ENCODE measurements at regions not wholly inside any gene's neighbourhood (a gene's known extent, or its start where the extent isn't known, plus 50 kb on each side); places are given as distances from the start of the nearest gene placed in this dataset.
A peak's percentile ranks its signal among the peaks of the same experiment; 100 is the strongest.
"Not testable (repeated sequence)": the region's sequence is repeated elsewhere in the genome, so short reads cannot be mapped to it uniquely, and the experiment has no call there.

DNA sequence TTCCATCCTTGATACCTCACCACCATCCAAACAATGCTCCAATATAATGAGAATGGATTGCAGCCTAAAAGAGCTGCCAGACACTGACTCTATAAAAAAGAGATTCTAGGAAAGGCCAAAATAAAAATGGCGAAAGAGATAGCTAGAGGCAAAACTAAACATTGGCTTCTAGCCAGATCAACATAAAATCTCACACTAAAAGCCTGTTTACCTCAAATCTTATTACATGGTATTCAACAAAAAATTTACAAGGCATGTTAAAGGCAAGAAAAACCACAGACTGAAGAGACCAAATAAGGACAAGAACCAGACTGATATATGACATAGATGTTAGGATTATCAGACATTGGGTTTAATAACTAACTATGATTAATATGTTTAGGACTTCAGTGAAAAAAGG, 1127.0 kb downstream of the DNAJB9 start:
- TF ChIP-seq ISL1 (CRISPR knock-in tag; IDR thresholded peaks at IDR 0.05) (peak; percentile 42), TCF4 (CRISPR knock-in tag; IDR thresholded peaks at IDR 0.05; ENCODE audit: borderline replicate concordance) (peak; percentile 37; the same call in 1 of the 2 replicates), ZNF8 (CRISPR knock-in tag; IDR thresholded peaks at IDR 0.05) (peak; percentile 49; the same call in 1 of the 2 replicates), PPARA (CRISPR knock-in tag; IDR thresholded peaks at IDR 0.05; ENCODE audit: borderline replicate concordance) (no peak), ZNF565 (CRISPR knock-in tag; conservative IDR thresholded peaks at IDR 0.05; ENCODE audit: low read depth) (no peak)

GRCh38 chr7:109699661-109700060, 1130.0 kb downstream of the DNAJB9 start:
- ATAC-seq: no peak
- TF ChIP-seq ISL1 (CRISPR knock-in tag; IDR thresholded peaks at IDR 0.05) (no peak), GLIS3 (CRISPR knock-in tag; IDR thresholded peaks at IDR 0.05) (no peak), TOX (CRISPR knock-in tag; IDR thresholded peaks at IDR 0.05; ENCODE audit: borderline replicate concordance) (no peak), RARB (CRISPR knock-in tag; IDR thresholded peaks at IDR 0.05) (no peak), ZNF565 (CRISPR knock-in tag; conservative IDR thresholded peaks at IDR 0.05; ENCODE audit: low read depth) (no peak), ESRRG (CRISPR knock-in tag; IDR thresholded peaks at IDR 0.05) (no peak), OSR1 (CRISPR knock-in tag; IDR thresholded peaks at IDR 0.05) (no peak), ZNF8 (CRISPR knock-in tag; IDR thresholded peaks at IDR 0.05) (no peak), CREB5 (CRISPR knock-in tag; IDR thresholded peaks at IDR 0.05; ENCODE audit: low read depth) (no peak)
- TF ChIP-seq, protein P1, sequence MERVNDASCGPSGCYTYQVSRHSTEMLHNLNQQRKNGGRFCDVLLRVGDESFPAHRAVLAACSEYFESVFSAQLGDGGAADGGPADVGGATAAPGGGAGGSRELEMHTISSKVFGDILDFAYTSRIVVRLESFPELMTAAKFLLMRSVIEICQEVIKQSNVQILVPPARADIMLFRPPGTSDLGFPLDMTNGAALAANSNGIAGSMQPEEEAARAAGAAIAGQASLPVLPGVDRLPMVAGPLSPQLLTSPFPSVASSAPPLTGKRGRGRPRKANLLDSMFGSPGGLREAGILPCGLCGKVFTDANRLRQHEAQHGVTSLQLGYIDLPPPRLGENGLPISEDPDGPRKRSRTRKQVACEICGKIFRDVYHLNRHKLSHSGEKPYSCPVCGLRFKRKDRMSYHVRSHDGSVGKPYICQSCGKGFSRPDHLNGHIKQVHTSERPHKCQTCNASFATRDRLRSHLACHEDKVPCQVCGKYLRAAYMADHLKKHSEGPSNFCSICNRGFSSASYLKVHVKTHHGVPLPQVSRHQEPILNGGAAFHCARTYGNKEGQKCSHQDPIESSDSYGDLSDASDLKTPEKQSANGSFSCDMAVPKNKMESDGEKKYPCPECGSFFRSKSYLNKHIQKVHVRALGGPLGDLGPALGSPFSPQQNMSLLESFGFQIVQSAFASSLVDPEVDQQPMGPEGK (CRISPR knock-in tag; IDR thresholded peaks at IDR 0.05; ENCODE audit: borderline replicate concordance): no peak

More for the DNA sequence above, 1127.0 kb downstream of the DNAJB9 start:
- no peak for ATAC-seq

GRCh38 chr7:109713366-109713765, 1143.7 kb downstream of the DNAJB9 start:
- no peak for TF ChIP-seq TCF4 (CRISPR knock-in tag; IDR thresholded peaks at IDR 0.05; ENCODE audit: borderline replicate concordance)
- TF ChIP-seq GLIS3 (CRISPR knock-in tag; IDR thresholded peaks at IDR 0.05): no peak
- no peak for ATAC-seq

- ATAC-seq: not testable (repeated sequence)
These were observed 1149.7 kb downstream of the DNAJB9 start for GRCh38 chr7:109719359-109719758.

- ATAC-seq: no peak
- TF ChIP-seq ESRRG (CRISPR knock-in tag; IDR thresholded peaks at IDR 0.05) (no peak), TOX (CRISPR knock-in tag; IDR thresholded peaks at IDR 0.05; ENCODE audit: borderline replicate concordance) (no peak), OSR1 (CRISPR knock-in tag; IDR thresholded peaks at IDR 0.05) (no peak), CREB5 (CRISPR knock-in tag; IDR thresholded peaks at IDR 0.05; ENCODE audit: low read depth) (no peak), ZNF8 (CRISPR knock-in tag; IDR thresholded peaks at IDR 0.05) (no peak), BACH2 (CRISPR knock-in tag; IDR thresholded peaks at IDR 0.05; ENCODE audit: borderline replicate concordance) (no peak), ZFP3 (CRISPR knock-in tag; IDR thresholded peaks at IDR 0.05) (no peak), ARNTL (CRISPR knock-in tag; IDR thresholded peaks at IDR 0.05; ENCODE audit: borderline replicate concordance, low read depth) (no peak)
- TF ChIP-seq, protein P2, sequence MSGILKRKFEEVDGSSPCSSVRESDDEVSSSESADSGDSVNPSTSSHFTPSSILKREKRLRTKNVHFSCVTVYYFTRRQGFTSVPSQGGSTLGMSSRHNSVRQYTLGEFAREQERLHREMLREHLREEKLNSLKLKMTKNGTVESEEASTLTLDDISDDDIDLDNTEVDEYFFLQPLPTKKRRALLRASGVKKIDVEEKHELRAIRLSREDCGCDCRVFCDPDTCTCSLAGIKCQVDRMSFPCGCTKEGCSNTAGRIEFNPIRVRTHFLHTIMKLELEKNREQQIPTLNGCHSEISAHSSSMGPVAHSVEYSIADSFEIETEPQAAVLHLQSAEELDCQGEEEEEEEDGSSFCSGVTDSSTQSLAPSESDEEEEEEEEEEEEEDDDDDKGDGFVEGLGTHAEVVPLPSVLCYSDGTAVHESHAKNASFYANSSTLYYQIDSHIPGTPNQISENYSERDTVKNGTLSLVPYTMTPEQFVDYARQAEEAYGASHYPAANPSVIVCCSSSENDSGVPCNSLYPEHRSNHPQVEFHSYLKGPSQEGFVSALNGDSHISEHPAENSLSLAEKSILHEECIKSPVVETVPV (CRISPR knock-in tag; IDR thresholded peaks at IDR 0.05): no peak
These were observed 1164.9 kb downstream of the DNAJB9 start for GRCh38 chr7:109734601-109735000.

- TF ChIP-seq ZNF70 (CRISPR knock-in tag; IDR thresholded peaks at IDR 0.05) (no peak), TCF4 (CRISPR knock-in tag; IDR thresholded peaks at IDR 0.05; ENCODE audit: borderline replicate concordance) (no peak), ARNTL (CRISPR knock-in tag; IDR thresholded peaks at IDR 0.05; ENCODE audit: borderline replicate concordance, low read depth) (no peak), CREB5 (CRISPR knock-in tag; IDR thresholded peaks at IDR 0.05; ENCODE audit: low read depth) (no peak), OSR1 (CRISPR knock-in tag; IDR thresholded peaks at IDR 0.05) (no peak), ISL1 (CRISPR knock-in tag; IDR thresholded peaks at IDR 0.05) (no peak), GLIS3 (CRISPR knock-in tag; IDR thresholded peaks at IDR 0.05) (no peak), TOX (CRISPR knock-in tag; IDR thresholded peaks at IDR 0.05; ENCODE audit: borderline replicate concordance) (no peak), POU6F1 (CRISPR knock-in tag; IDR thresholded peaks at IDR 0.05; ENCODE audit: borderline replicate concordance, low read depth) (no peak)
- TF ChIP-seq, protein P3, sequence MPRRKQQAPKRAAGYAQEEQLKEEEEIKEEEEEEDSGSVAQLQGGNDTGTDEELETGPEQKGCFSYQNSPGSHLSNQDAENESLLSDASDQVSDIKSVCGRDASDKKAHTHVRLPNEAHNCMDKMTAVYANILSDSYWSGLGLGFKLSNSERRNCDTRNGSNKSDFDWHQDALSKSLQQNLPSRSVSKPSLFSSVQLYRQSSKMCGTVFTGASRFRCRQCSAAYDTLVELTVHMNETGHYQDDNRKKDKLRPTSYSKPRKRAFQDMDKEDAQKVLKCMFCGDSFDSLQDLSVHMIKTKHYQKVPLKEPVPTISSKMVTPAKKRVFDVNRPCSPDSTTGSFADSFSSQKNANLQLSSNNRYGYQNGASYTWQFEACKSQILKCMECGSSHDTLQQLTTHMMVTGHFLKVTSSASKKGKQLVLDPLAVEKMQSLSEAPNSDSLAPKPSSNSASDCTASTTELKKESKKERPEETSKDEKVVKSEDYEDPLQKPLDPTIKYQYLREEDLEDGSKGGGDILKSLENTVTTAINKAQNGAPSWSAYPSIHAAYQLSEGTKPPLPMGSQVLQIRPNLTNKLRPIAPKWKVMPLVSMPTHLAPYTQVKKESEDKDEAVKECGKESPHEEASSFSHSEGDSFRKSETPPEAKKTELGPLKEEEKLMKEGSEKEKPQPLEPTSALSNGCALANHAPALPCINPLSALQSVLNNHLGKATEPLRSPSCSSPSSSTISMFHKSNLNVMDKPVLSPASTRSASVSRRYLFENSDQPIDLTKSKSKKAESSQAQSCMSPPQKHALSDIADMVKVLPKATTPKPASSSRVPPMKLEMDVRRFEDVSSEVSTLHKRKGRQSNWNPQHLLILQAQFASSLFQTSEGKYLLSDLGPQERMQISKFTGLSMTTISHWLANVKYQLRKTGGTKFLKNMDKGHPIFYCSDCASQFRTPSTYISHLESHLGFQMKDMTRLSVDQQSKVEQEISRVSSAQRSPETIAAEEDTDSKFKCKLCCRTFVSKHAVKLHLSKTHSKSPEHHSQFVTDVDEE (CRISPR knock-in tag; IDR thresholded peaks at IDR 0.05): no peak
- no peak for ATAC-seq
These were observed 1166.2 kb downstream of the DNAJB9 start for GRCh38 chr7:109735881-109736280.

Data from SK-N-SH treated with all-trans-retinoic acid at 6 μM for 48 hours (cell line).